ENCODE measurements at regions not wholly inside any gene's neighbourhood (a gene's known extent, or its start where the extent isn't known, plus 50 kb on each side); places are given as distances from the start of the nearest gene placed in this dataset.
A peak's percentile ranks its signal among the peaks of the same experiment; 100 is the strongest.
"Not testable (repeated sequence)": the region's sequence is repeated elsewhere in the genome, so short reads cannot be mapped to it uniquely, and the experiment has no call there.

DNA sequence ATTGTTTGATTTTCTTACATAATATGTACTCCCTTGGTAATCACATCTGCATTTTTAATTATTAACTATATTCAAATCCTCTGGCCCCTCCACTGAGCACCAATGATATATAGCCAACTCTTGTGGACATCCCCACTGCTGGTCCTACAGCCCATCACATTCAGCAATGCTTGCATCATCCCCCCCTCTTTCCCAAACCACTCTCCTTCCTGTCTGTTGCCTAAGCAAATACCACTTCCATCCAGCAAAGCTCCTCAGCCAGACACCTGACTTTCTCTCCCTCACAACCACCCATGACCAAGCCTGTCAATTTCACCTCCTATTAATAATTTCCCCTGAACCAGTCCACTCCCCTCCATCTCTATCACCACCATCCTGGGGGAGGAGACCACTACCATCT lies 330.1 kb downstream of the GOLGA6L6 start:
- H3K4me3 ChIP-seq; H3K9me3 ChIP-seq (replicated peaks in 1 of 11); H4K20me1 ChIP-seq; H3K36me3 ChIP-seq; H3K9ac ChIP-seq; H3K27ac ChIP-seq; H3K27me3 ChIP-seq: not testable (repeated sequence)
- TF ChIP-seq Cebpa-rat (IDR thresholded peaks at IDR 0.05): 0 out of 22 replicates have a peak, but pooled peaks of 1 of the 11 experiments have one; percentile 9
- Histone ChIP-seq H3K4me2 (0 out of 22 replicates have a peak overlapping the region, but pooled peaks of 1 of the 11 experiments have one; percentile 10), H3K4me1 (peaks cover 0 to 11% (median 0%) of the 10 kb centered on the region in 10 experiments; a peak in 5 of 20 replicates)

DNA sequence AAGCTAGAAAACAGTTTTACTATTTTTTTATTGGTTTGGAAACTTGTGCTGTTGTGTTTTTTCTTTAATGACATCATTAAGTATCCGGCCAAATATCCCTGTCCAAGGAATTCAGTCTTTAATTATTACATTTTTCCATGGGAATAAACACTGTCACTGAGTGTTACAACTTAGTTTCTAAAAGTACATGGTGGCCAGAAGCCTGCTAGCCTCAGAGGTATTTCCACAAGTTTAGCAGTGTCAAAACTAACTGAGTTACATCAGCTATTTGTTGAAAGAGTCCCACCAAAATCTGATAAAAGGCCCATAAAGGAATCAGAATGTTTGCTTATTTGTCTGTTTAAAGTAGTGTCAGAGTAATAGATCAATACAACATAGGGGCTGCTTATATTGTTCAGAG lies 331.6 kb downstream of the GOLGA6L6 start:
- H3K4me1 ChIP-seq: peaks cover 0 to 16% (median 0%) of the 10 kb centered on the region in 10 experiments; a peak in 5 of 20 replicates
- not testable (repeated sequence) for H3K9me3 ChIP-seq (replicated peaks in 1 of 11); H3K4me3 ChIP-seq; H3K27ac ChIP-seq; H3K36me3 ChIP-seq; H3K9ac ChIP-seq; H3K4me2 ChIP-seq; H3K27me3 ChIP-seq; H4K20me1 ChIP-seq

GRCh38 chr15:20207607-20208006 lies 334.0 kb downstream of the GOLGA6L6 start:
- not testable (repeated sequence) for H3K9ac ChIP-seq, H3K27ac ChIP-seq, H3K36me3 ChIP-seq, H3K4me3 ChIP-seq, H3K27me3 ChIP-seq, H3K4me2 ChIP-seq, H4K20me1 ChIP-seq
- Histone ChIP-seq H3K4me1 (peaks cover 0 to 16% (median 0%) of the 10 kb centered on the region in 10 experiments; a peak in 5 of 20 replicates), H3K9me3 (replicated peaks in 1 of 11) (peaks cover 16 to 24% (median 20%) of the 10 kb centered on the region in 11 experiments)

DNA sequence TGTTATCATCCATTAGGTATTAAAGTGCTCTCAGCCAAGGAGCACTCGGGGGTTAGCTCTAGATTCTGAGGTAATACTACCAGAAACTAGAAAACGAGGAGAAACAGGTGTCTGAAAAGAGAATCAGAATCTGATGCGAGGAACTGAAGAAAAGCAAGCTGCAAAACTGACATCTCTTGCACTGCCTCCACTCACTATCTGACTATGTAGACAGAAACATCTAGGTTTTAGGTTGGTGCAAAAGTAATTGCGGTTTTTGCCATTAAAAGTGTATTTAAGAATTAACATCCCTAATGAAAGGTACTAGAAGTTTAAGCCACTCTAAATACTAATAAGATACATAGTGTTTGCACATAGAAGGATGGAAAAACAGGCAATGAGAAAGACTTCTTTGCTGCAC lies 334.4 kb downstream of the GOLGA6L6 start:
- not testable (repeated sequence) for H3K4me2 ChIP-seq, H3K4me3 ChIP-seq, H3K27ac ChIP-seq, H3K27me3 ChIP-seq, H3K9ac ChIP-seq, H4K20me1 ChIP-seq, H3K36me3 ChIP-seq
- Histone ChIP-seq H3K4me1 (peaks cover 0 to 16% (median 0%) of the 10 kb centered on the region in 10 experiments; a peak in 5 of 20 replicates), H3K9me3 (replicated peaks in 1 of 11) (peaks cover 16 to 26% (median 20%) of the 10 kb centered on the region in 11 experiments)

DNA sequence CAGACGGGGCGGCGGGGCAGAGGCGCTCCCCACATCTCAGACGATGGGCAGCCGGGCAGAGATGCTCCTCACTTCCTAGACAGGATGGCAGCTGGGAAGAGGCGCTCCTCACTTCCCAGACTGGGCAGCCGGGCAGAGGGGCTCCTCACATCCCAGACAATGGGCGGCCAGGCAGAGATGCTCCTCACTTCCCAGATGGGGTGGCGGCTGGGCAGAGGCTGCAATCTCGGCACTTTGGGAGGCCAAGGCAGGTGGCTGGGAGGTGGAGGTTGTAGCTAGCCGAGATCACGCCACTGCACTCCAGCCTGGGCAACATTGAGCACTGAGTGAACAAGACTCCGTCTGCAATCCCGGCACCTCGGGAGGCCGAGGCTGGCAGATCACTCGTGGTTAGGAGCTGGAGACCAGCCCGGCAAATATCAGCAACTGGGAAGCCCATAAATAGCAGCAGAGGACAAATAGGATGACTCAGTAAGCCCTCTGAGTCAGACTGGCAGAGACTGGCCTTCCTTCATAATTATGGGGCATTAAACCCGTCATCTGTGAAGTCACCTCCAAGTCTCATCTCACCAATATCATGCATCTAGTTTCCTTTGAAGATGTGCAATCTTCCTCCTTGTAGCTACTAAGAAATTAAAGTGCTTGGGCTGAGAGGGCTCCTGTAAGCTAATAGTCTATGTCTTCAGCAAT lies 337.3 kb downstream of the GOLGA6L6 start:
- H3K9me3 ChIP-seq (replicated peaks in 1 of 11): peaks cover 16 to 26% (median 20%) of the 10 kb centered on the region in 11 experiments
- H3K27ac ChIP-seq, H3K27me3 ChIP-seq: not testable (repeated sequence)

DNA sequence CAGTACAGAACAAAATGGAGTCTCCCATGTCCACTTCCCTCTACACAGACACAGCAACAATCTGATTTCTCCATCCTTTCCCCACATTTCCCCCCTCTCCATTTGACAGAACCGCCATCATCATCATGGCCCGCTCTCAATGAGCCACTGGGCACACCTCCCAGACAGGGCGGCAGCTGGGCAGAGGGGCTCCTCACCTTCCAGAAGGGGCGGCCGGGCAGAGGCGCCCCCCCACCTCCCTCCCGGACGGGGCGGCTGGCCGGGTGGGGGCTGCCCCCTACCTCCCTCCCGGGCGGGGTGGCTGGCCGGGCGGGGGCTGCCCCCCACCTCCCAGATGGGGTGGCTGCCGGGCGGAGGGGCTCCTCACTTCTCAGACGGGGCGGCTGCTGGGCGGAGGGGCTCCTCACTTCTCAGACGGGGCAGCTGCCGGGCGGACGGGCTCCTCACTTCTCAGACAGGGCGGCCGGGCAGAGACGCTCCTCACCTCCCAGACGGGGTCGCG lies 337.9 kb downstream of the GOLGA6L6 start:
- H3K4me3 ChIP-seq, H3K27ac ChIP-seq, H3K27me3 ChIP-seq, H3K4me2 ChIP-seq, H3K36me3 ChIP-seq, H4K20me1 ChIP-seq, H3K9ac ChIP-seq: not testable (repeated sequence)
- Histone ChIP-seq H3K4me1 (peaks cover 0 to 26% (median 3%) of the 10 kb centered on the region in 10 experiments; a peak in 9 of 20 replicates), H3K9me3 (replicated peaks in 1 of 11) (peaks cover 16 to 27% (median 21%) of the 10 kb centered on the region in 11 experiments)

More for the DNA sequence above, 337.3 kb downstream of the GOLGA6L6 start:
- 0 out of 22 replicates have a peak overlapping the region, but pooled peaks of 1 of the 11 experiments have one; percentile 5 for H3K4me2 ChIP-seq
- not testable (repeated sequence) for H4K20me1 ChIP-seq, H3K36me3 ChIP-seq, H3K9ac ChIP-seq, H3K4me3 ChIP-seq
- peaks cover 0 to 26% (median 3%) of the 10 kb centered on the region in 10 experiments; a peak in 9 of 20 replicates for H3K4me1 ChIP-seq

DNA sequence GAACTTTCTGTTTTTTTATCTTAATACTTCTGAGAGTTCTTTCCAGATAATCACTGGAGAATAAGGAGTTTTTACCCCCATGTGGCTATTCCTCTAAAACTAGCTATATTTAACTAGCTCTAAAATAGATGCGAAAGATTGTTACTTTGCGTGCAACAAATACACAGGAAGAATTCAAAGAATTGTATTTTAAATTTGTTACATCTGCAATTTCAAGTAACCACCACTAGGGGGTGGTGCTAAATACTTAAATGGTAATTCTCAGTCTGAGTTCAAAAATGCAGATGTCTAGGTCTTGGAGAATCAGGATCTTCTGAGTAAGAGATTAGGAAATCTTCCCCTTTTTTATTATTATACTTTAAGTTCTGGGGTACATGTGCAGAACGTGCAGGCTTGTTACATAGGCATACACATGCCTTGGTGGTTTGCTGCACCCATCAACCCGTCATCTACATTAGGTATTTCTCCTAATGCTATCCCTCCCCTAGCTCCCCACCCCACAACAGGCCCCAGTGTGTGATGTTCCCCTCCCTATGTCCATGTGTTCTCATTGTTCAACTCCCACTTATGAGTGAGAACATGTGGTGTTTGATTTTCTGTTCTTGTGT lies 346.9 kb downstream of the GOLGA6L6 start:
- H3K4me2 ChIP-seq, H3K27me3 ChIP-seq, H3K9ac ChIP-seq, H3K4me3 ChIP-seq, H3K27ac ChIP-seq, H4K20me1 ChIP-seq, H3K36me3 ChIP-seq: not testable (repeated sequence)
- peaks cover 10 to 13% (median 10%) of the 10 kb centered on the region in 10 experiments for H3K4me1 ChIP-seq
- peaks cover 3 to 26% (median 11%) of the 10 kb centered on the region in 11 experiments; a peak in 16 of 22 replicates for H3K9me3 ChIP-seq (replicated peaks in 1 of 11)

DNA sequence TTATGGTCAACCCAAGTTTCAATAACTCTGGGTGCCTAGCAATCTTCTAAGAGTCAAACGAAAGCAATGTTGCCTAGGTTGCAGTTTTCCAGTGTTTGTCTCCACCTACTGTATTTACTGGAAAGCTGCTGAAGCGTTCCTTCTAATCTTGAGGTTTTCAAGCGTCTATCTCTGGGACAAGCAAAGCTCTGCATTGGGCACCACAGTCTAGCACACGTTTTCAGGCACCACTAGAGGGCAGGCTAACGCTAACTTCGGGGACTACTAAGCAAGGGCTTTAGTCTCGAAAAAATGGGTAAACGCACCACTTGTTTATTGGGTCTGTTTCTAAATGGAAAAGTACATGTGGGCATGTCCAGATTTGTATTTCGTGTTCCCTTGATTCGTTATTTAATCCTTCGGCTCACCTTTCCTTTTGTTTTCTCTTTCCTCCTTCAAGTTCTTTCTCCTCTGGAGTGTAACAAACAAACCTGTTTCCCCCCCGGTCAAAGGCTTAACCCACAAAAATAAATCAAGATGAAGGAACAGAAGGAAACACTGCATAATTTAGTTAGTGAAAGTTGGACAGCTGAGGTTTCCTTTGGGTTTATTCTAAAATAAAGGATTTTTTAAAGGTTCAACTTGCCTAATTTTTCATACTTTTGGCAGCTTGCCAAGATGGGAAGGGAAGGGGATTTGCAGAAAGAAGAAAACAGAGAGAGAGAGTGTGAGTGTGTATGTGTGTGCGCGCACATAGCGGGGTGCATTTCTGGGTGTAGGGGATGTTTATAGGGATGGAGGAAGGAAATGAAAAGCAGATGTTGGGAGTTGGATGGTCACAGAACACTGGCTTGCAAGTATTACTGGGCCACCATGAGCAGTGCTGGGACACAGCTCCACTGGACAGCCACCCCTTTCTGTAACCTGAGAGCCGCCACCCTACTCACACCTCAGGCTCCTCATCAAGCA lies 348.3 kb downstream of the GOLGA6L6 start:
- peaks cover 3 to 22% (median 9%) of the 10 kb centered on the region in 11 experiments; a peak in 16 of 22 replicates for H3K9me3 ChIP-seq (replicated peaks in 1 of 11)
- not testable (repeated sequence) for H4K20me1 ChIP-seq, H3K27me3 ChIP-seq, H3K36me3 ChIP-seq
- peak overlapping the region in 5 of 10 experiments; percentile 3 to 45 (median 34); a peak in 5 of 20 replicates for H3K4me3 ChIP-seq
- H3K4me1 ChIP-seq: peaks cover 10 to 13% (median 10%) of the 10 kb centered on the region in 10 experiments
- H3K9ac ChIP-seq: peak overlapping the region in 5 of 11 experiments; percentile 3 to 49 (median 35); a peak in 8 of 22 replicates
- peak overlapping the region; percentile 46 to 75 (median 64) for H3K4me2 ChIP-seq
- peak overlapping the region in 2 of 11 experiments; percentile 2 to 24; a peak in 4 of 22 replicates for H3K27ac ChIP-seq

GRCh38 chr15:20191508-20192125 lies 350.0 kb downstream of the GOLGA6L6 start:
- H3K27me3 ChIP-seq, H3K9ac ChIP-seq, H3K27ac ChIP-seq, H3K36me3 ChIP-seq, H3K4me2 ChIP-seq, H3K4me3 ChIP-seq, H4K20me1 ChIP-seq: not testable (repeated sequence)
- peaks cover 10 to 13% (median 10%) of the 10 kb centered on the region in 10 experiments for H3K4me1 ChIP-seq
- peaks cover 3 to 22% (median 9%) of the 10 kb centered on the region in 11 experiments; a peak in 16 of 22 replicates for H3K9me3 ChIP-seq (replicated peaks in 1 of 11)

DNA sequence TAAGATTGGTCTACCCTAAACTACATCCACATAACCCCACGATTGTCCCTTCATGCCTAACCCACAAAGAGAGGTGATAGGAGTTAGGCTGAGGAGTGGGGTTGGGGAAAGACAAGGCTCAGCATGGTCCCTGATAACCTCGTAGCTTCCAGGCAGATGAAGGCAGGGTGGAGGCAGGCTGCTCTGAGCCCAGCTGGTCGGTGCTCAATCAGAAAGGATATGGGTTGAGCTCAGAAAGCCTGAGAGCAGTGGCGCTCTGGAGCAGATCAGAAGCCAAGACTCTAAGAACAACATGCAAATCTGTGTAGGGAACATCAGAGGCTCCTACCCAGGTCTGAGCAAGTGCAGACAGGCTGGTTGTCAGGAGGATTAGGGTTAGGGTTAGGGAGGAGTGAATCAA lies 353.0 kb downstream of the GOLGA6L6 start:
- not testable (repeated sequence) for H3K27ac ChIP-seq, H3K27me3 ChIP-seq, H4K20me1 ChIP-seq, H3K9ac ChIP-seq, H3K4me1 ChIP-seq, H3K4me2 ChIP-seq, H3K4me3 ChIP-seq, H3K36me3 ChIP-seq
- H3K9me3 ChIP-seq (replicated peaks in 1 of 11): peaks cover 0 to 15% (median 8%) of the 10 kb centered on the region in 11 experiments; a peak in 16 of 22 replicates

GRCh38 chr15:20187370-20188355 lies 353.9 kb downstream of the GOLGA6L6 start:
- peaks cover 0 to 15% (median 8%) of the 10 kb centered on the region in 11 experiments; a peak in 16 of 22 replicates for H3K9me3 ChIP-seq (replicated peaks in 1 of 11)
- H3K4me1 ChIP-seq, H4K20me1 ChIP-seq, H3K4me2 ChIP-seq, H3K27me3 ChIP-seq, H3K36me3 ChIP-seq, H3K4me3 ChIP-seq, H3K9ac ChIP-seq, H3K27ac ChIP-seq: not testable (repeated sequence)

Measured in BLaER1 treated with 17β-estradiol and CSF1 and Interleukin-3, amounts not matched to agents 10 nM and 100 nM (cell line).